ENCODE measurements at regions not wholly inside any gene's neighbourhood (a gene's known extent, or its start where the extent isn't known, plus 50 kb on each side); places are given as distances from the start of the nearest gene placed in this dataset.

- no peak for TF ChIP-seq EZH2phosphoT487 (IDR thresholded peaks at IDR 0.05; ENCODE audit: low read length)
- no peak for TF ChIP-seq CTCF (IDR thresholded peaks at IDR 0.05; ENCODE audit: low read length)
- TF ChIP-seq EZH2 (optimal IDR thresholded peaks at IDR 0.05; ENCODE audit: low read depth, low read length) = no peak
- H3K27me3 ChIP-seq (replicated peaks; ENCODE audit: insufficient read depth, low read length) = no peaks in the 10 kb centered on the region
- DNase-seq = no peak
- H3K4me2 ChIP-seq (ENCODE audit: low read depth, low read length) = no peak overlapping the region
- no peak overlapping the region for H3K27ac ChIP-seq (ENCODE audit: low read length)
- H3K36me3 ChIP-seq (replicated peaks; ENCODE audit: insufficient read depth, low read length) = no peaks in the 10 kb centered on the region
- no peaks in the 10 kb centered on the region for H3K4me1 ChIP-seq (ENCODE audit: low read length)
- no peaks in the 10 kb centered on the region for H3K9me3 ChIP-seq (replicated peaks; ENCODE audit: insufficient read depth, low read length)
- no peak overlapping the region for H3K9ac ChIP-seq (ENCODE audit: low read length)
- no peaks in the 10 kb centered on the region for H3K9me2 ChIP-seq (replicated peaks; ENCODE audit: insufficient read depth, low read length)
- H2AFZ ChIP-seq (ENCODE audit: low read length) = no peak overlapping the region
- no peaks in the 10 kb centered on the region for H3K79me2 ChIP-seq (ENCODE audit: low read length)
- no peak overlapping the region for H3K4me3 ChIP-seq (ENCODE audit: low read length)
- no peaks in the 10 kb centered on the region for H3F3A ChIP-seq (ENCODE audit: insufficient read depth, low read length)
- no peaks in the 10 kb centered on the region for H4K20me1 ChIP-seq (ENCODE audit: insufficient read depth, low read length)
Measured at GRCh38 chr2:8588831-8589191, 93.0 kb upstream of the ID2 start.

- no peak for TF ChIP-seq EZH2phosphoT487 (IDR thresholded peaks at IDR 0.05; ENCODE audit: low read length)
- no peak for TF ChIP-seq EZH2 (optimal IDR thresholded peaks at IDR 0.05; ENCODE audit: low read depth, low read length)
- TF ChIP-seq CTCF (IDR thresholded peaks at IDR 0.05; ENCODE audit: low read length) = no peak
- no peaks in the 10 kb centered on the region for H4K20me1 ChIP-seq (ENCODE audit: insufficient read depth, low read length)
- H3K27me3 ChIP-seq (replicated peaks; ENCODE audit: insufficient read depth, low read length) = no peaks in the 10 kb centered on the region
- no peaks in the 10 kb centered on the region for H3K9me3 ChIP-seq (replicated peaks; ENCODE audit: insufficient read depth, low read length)
- H2AFZ ChIP-seq (ENCODE audit: low read length) = no peak overlapping the region
- H3K4me3 ChIP-seq (ENCODE audit: low read length) = no peak overlapping the region
- no peaks in the 10 kb centered on the region for H3F3A ChIP-seq (ENCODE audit: insufficient read depth, low read length)
- H3K4me1 ChIP-seq (ENCODE audit: low read length) = no peaks in the 10 kb centered on the region
- H3K9ac ChIP-seq (ENCODE audit: low read length) = no peak overlapping the region
- no peak for DNase-seq
- no peak overlapping the region for H3K4me2 ChIP-seq (ENCODE audit: low read depth, low read length)
- H3K79me2 ChIP-seq (ENCODE audit: low read length) = no peaks in the 10 kb centered on the region
- H3K27ac ChIP-seq (ENCODE audit: low read length) = no peak overlapping the region
- H3K36me3 ChIP-seq (replicated peaks; ENCODE audit: insufficient read depth, low read length) = no peaks in the 10 kb centered on the region
- H3K9me2 ChIP-seq (replicated peaks; ENCODE audit: insufficient read depth, low read length) = no peaks in the 10 kb centered on the region
Measured at GRCh38 chr2:8589721-8590120, 92.1 kb upstream of the ID2 start.

- no peak for DNase-seq
- H3K4me1 ChIP-seq (ENCODE audit: low read length) = no peaks in the 10 kb centered on the region
- H3K27ac ChIP-seq (ENCODE audit: low read length) = no peak overlapping the region
- H3K9me3 ChIP-seq (replicated peaks; ENCODE audit: insufficient read depth, low read length) = no peaks in the 10 kb centered on the region
- H3K27me3 ChIP-seq (replicated peaks; ENCODE audit: insufficient read depth, low read length) = no peaks in the 10 kb centered on the region
- no peaks in the 10 kb centered on the region for H3F3A ChIP-seq (ENCODE audit: insufficient read depth, low read length)
- no peak overlapping the region for H3K9ac ChIP-seq (ENCODE audit: low read length)
- H3K4me3 ChIP-seq (ENCODE audit: low read length) = no peak overlapping the region
- H4K20me1 ChIP-seq (ENCODE audit: insufficient read depth, low read length) = no peaks in the 10 kb centered on the region
- no peaks in the 10 kb centered on the region for H3K36me3 ChIP-seq (replicated peaks; ENCODE audit: insufficient read depth, low read length)
- no peak overlapping the region for H2AFZ ChIP-seq (ENCODE audit: low read length)
- no peak for TF ChIP-seq EZH2 (optimal IDR thresholded peaks at IDR 0.05; ENCODE audit: low read depth, low read length)
- no peak for TF ChIP-seq CTCF (IDR thresholded peaks at IDR 0.05; ENCODE audit: low read length)
- TF ChIP-seq EZH2phosphoT487 (IDR thresholded peaks at IDR 0.05; ENCODE audit: low read length) = no peak
- H3K79me2 ChIP-seq (ENCODE audit: low read length) = no peaks in the 10 kb centered on the region
- no peak overlapping the region for H3K4me2 ChIP-seq (ENCODE audit: low read depth, low read length)
- H3K9me2 ChIP-seq (replicated peaks; ENCODE audit: insufficient read depth, low read length) = no peaks in the 10 kb centered on the region
Measured at GRCh38 chr2:8590938-8591337, 90.9 kb upstream of the ID2 start.
